GM18951 (cell line): ENCODE measurements at regions not wholly inside any gene's neighbourhood (a gene's known extent, or its start where the extent isn't known, plus 50 kb on each side); places are given as distances from the start of the nearest gene placed in this dataset.
"Not testable (repeated sequence)": the region's sequence is repeated elsewhere in the genome, so short reads cannot be mapped to it uniquely, and the experiment has no call there.

Experiments used
- POLR2A ChIP-seq: IDR thresholded peaks from 4 replicates; pipeline ENCODE4 v1.6.1; 2011; ENCODE audit warnings: mild to moderate bottlenecking; ENCODE audit not compliant: insufficient read length, insufficient read depth; ENCODE audit errors: extremely low read depth
- in situ Hi-C: fragments of 300-500 bp; cut with MboI; formaldehyde crosslinking; loops from one replicate; pipeline ENCODE4 v1.12.0; 2022; ENCODE audit warnings: low sequenced_read_pairs, mixed read lengths, inconsistent platforms; ENCODE audit not compliant: unreplicated experiment

GRCh38 chr15:30755036-30755687 is 129.2 kb downstream of the ARHGAP11B start:
- in situ Hi-C loops, result loop anchor here (10.0 to 25.0 kb wide), 2 partner anchors 93 to 900 kb away; no protein-coding TSS in a partner anchor

GRCh38 chr15:30760633-30761032 is 134.7 kb downstream of the ARHGAP11B start:
- in situ Hi-C loops, result loop anchor here (25.0 kb wide), 1 partner anchor 98 kb away; no protein-coding TSS in a partner anchor

GRCh38 chr15:30761365-30761764 is 135.4 kb downstream of the ARHGAP11B start:
- in situ Hi-C loops, result loop anchor here (25.0 kb wide), 1 partner anchor 99 kb away; no protein-coding TSS in a partner anchor

GRCh38 chr15:30769390-30770124 is 134.2 kb upstream of the FAN1 start:
- in situ Hi-C loops, result loop anchor here (25.0 kb wide), 1 partner anchor 107 kb away; no protein-coding TSS in a partner anchor

- no peak for TF ChIP-seq POLR2A
- in situ Hi-C loops, result loop anchor here (25.0 kb wide), 1 partner anchor 108 kb away; no protein-coding TSS in a partner anchor
Measured at GRCh38 chr15:30770759-30771158, 133.0 kb upstream of the FAN1 start.

- in situ Hi-C loops, result no loop called here
- TF ChIP-seq POLR2A, result no peak
Measured at GRCh38 chr15:30783019-30783418, 120.7 kb upstream of the FAN1 start.

- in situ Hi-C loops, result no loop called here
Measured at GRCh38 chr15:30788595-30788994, 115.1 kb upstream of the FAN1 start.

GRCh38 chr15:30791239-30792175 is 112.2 kb upstream of the FAN1 start:
- in situ Hi-C loops, result no loop called here
- TF ChIP-seq POLR2A, result no peak

More at GRCh38 chr15:30788595-30788994, 115.1 kb upstream of the FAN1 start:
- no peak for TF ChIP-seq POLR2A

GRCh38 chr15:30792843-30793242 is 110.9 kb upstream of the FAN1 start:
- in situ Hi-C loops, result not testable (repeated sequence)

GRCh38 chr15:30794388-30794787 is 109.3 kb upstream of the FAN1 start:
- TF ChIP-seq POLR2A, result no peak
- in situ Hi-C loops, result no loop called here

GRCh38 chr15:30799565-30799964 is 104.2 kb upstream of the FAN1 start:
- in situ Hi-C loops, result not testable (repeated sequence)

GRCh38 chr15:30801140-30801895 is 102.4 kb upstream of the FAN1 start:
- in situ Hi-C loops, result not testable (repeated sequence)

GRCh38 chr15:30802001-30802400 is 101.7 kb upstream of the FAN1 start:
- in situ Hi-C loops, result not testable (repeated sequence)

GRCh38 chr15:30803703-30804102 is 100.0 kb upstream of the FAN1 start:
- in situ Hi-C loops, result not testable (repeated sequence)
